HPDE6-E6E7 (cell line): ENCODE measurements at regions not wholly inside any gene's neighbourhood (a gene's known extent, or its start where the extent isn't known, plus 50 kb on each side); places are given as distances from the start of the nearest gene placed in this dataset.
"Not testable (repeated sequence)": the region's sequence is repeated elsewhere in the genome, so short reads cannot be mapped to it uniquely, and the experiment has no call there.

Source experiments
- DNase-seq: peaks from one replicate; pipeline ENCODE4 v3.0.0; 2011; ENCODE audit warnings: missing footprints; ENCODE audit errors: extremely low spot score

DNA sequence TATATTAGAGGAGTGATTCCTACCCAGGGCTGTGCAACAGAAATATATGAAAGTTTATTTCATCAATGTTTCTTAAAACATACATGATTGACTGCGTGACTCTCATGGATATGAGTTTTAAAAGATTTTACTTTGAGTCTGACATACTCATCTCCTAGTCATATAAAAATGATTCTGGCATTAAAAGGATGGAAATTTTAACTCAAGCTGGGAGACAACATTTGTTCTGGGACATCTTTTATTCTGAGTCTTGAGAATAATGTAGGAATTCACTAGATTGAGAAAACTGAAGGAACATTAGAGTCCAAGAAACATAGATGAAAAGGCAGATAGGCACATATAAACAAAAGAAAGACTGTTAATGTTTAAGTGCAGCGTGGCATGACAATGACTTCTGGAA, 649.6 kb downstream of the SPRY1 start:
- no peak for DNase-seq

DNA sequence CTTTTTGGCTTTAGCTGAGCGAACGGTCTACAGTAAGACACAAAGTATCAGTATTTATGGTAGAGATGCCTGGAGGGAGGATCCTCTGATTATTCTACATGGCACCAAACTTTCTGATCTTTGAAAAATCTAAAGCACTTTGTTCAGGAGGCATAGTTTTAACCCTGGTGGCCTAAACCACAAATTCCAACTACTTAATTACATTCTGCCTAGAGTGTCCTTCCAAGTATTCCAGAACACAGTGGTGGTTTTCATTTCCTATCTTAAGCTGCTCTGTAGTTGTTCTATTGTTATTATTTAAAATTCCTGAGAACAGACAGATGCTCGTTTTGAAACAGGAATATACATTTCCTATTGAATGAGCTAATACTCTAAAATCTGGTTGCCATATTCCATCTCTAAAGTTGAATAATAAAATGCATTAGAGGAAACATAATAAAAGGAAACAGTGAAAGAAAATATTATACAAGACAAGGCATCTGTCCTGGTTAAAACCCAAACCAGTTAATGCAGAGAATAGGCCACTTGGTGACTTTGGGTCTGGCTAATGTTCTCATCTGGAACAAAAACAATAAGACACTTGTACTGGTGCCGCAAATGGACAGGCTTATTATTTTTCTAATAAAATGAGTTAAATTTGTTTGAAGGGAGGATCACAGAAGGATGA, 657.4 kb downstream of the SPRY1 start:
- no peak for DNase-seq

DNA sequence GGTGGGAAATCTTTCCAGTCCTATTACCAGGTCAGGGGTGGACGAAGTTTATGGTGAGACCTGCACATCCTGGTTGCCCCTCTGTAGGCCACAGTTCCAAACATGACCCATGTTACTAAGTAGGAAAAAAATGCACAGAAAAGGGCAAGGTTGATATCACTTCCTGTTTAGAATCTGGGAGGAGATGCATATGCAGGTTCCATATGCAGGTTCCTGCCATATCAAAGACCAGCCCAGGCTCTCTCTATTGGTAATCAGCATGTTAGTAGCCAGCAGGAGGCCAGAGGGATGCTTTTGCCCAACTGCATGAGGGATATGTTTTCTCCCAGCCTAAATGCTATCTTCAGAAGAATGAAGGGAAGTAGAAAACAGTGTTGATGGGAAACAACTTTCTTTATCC, 657.2 kb downstream of the ANKRD50 start:
- no peak for DNase-seq

DNA sequence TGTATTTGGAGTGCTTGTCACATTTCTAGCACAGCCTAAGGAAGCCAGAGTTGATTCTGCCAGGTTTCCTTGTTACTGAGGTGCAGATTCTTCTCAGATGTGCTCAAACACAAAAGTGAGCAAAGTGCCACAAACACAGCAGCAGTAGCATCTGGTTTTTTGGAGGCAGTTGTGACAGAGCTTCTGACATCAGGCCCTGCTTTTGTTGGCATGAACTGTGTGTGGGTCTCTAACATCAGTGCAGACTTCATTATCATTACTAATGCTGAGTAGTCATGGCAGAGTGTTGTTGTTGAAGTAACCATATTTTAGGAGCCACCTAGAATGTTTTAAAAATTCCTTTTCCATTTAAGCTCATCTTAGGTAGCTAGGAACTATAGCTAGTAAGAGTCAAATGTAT, 656.6 kb downstream of the ANKRD50 start:
- DNase-seq = no peak

DNA sequence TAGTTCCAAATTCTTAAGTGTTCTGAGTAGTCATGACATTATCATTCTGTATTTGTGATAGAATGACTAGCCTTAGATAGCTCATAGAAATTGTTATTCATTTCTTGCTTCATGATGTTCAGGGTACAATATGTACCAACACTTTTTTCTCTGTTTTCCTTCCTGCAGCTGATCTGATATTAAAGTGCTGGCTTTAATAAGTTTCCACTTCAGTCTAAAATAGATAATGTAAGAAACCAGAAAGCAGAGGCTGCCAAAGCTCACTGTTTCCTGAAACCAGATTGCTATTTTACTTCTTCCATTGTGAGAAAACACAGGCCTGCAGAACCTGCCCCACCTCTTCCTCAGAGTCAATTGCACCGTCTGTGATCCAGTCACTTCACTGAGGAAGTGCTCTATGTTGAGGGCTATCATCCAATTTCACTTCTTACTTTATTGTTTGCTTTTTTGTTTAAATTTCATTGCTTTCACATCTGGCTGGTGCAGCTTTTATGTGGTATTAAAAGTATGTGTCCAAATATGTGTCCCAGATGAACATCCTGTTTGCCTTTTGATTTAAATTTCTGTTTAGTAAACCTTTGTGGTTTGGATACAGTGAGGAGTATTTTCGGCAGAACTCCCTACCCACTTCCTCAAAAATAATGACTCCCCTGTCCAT, 652.1 kb downstream of the ANKRD50 start:
- no peak for DNase-seq

DNA sequence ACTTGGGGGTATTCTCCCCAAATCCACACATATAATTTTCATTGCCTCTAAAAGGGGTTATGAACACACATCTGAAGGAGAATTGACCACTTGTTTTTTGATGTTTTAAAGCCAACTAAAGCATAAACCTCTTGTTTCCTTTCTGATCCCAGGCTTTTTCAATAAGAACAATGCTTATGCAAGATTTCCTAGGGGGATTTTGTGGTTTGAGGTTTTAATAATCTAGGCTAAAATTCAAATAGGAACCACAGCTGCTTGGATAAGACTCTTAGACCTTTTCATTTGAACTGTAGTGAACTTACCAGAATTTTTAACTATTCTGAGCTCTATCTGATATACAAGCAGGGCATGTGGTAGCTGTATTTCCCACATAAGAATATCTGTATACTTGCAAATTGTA, 651.1 kb downstream of the ANKRD50 start:
- no peak for DNase-seq

DNA sequence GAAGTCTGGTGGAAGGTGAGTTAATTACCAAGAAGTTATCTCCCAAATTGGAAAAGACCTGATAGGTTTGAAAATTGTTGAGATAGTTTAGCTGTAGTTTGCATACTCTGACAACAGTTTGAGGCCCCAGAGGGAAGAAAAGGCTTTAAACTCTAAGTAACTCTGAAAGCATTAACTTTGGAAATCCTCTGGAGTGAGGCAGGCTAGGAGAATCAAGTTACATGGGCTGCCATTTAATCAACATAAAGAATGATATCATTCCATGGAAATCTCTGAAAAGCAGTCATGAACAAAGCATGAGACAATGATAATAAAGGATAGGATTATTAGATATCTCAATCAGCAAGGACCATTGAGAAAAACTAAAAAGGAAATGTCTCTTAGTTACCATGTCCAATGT, 647.1 kb downstream of the ANKRD50 start:
- DNase-seq = no peak

DNA sequence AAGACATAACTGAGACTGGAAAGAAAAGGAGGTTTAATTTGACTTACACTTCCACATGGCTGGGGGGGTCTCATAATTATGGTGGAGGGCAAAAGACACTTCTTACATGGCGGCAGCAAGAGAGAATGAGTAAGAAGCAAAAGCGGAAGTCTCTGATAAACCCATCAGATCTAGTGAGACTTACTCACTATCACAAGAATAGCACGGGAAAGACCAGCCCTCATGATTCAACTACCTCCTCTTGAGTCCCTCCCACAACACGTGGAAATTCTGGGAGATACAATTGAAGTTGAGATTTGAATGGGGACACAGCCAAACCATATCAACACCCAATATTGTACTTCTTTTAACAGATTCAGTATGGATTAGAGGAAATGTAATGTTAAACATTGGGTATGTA, 646.6 kb downstream of the ANKRD50 start:
- DNase-seq = no peak

DNA sequence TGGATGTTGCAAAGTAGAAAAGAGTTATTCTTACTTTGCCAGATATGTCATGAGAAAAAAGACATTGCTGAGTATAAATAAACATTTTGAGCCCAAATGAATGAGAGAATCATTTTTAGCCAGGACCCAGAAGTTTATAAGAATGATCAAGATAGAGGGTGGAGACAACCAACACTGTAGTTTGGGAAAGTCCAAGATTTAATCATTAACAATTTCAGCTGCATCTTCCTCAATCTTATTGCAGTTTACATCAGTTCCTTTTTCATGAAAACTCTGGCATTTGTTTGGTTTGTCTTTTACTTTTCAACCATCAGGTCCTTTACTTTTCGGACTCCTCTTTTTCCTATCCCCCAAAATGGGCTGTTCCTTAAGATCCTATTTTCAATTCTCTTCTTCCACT, 645.9 kb downstream of the ANKRD50 start:
- DNase-seq = no peak

DNA sequence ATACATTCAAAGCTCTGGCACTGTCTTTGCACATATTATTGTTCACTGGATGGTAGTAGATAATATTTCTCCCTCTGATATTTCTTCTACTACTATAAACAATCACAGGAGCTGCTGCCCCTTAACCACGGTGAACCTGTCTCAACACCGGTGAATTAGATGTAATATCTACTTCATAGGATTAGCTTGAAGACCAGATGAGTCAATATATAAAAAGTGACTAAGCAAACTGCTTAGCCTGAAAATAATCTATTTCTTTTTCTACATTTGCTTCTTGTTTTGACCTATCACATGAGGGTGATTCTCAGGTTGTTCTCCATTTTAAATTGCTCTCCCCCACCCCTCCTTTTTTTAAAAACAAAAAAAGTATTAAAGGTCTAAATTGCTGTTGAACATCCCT, 645.5 kb downstream of the ANKRD50 start:
- no peak for DNase-seq

DNA sequence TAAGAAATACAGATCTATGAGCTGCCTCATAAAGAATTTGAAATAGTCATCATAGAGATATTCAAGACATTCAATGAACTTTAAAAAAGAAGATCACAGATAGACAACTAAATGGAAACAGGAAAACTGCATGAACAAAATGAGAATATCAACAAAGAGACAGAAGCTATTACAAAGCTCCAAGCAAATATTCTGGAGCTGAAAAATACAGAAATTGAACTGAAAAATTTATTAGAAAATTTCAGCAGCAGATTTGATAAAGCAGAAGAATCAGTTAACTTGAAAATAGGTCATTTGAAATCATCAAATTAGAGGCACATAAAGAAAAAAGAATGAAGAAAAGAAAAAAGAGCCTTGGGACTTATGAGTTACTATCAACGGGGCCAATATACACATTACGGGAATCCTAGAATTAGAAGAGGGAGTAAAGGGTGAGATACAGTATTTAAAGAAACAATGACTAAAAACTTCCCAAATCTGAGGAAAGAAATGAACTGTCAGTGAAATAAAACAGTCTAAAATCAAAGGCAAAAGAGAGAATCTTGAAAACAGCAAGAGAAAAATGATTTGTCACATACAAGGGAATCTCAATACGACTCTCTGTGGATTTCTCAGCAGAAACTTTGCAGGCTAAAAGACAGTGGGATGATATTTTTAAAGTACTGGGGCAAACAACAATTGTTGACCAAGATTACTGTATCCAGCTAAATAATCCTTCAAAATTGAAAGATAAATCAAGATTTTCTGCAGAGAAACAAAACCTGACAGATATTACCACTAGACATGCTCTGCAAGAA, 641.6 kb downstream of the ANKRD50 start:
- DNase-seq = no peak

DNA sequence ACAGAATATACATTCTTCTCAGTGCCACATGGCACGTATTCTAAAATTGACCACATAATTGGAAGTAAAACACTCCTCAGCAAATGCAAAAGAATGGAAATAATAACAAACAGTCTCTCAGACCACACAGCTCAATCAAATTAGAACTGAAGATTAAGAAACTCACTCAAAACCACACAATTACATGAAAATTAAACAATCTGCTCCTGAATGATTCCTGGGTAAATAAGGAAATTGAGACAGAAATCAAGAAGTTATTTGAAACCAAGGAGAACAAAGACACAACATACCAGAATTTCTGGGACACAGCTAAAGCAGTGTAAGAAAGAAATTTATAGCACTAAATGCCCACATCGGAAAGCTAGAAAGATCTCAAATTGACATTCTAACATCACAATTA, 637.3 kb downstream of the ANKRD50 start:
- DNase-seq = not testable (repeated sequence)

DNA sequence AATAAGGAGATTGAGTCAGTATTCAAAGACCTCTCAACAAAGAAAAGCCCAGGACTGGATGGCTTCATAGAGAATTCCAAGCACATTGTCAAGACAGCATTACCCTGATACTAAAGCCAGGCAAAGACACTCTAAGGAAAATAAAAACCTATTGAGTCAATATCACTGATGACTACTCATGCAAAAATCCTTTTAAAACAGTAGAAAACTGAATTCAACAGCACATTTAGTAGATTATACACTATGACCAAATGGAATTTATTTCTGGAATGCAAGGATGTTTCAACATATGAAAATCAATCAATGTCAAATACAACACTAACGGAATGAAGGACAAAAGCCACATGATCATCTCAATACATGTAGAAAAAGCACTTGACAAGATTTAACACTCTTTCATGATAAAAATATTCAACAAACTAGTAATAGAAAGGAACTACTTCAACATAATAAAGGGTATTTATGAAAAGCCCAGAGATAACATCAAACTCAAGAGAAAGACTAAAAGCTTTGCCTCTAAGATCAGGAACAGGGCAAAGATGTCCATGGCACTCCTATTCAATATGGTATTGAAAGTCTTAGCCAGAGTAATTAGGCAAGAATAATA, 633.3 kb downstream of the ANKRD50 start:
- DNase-seq = no peak

DNA sequence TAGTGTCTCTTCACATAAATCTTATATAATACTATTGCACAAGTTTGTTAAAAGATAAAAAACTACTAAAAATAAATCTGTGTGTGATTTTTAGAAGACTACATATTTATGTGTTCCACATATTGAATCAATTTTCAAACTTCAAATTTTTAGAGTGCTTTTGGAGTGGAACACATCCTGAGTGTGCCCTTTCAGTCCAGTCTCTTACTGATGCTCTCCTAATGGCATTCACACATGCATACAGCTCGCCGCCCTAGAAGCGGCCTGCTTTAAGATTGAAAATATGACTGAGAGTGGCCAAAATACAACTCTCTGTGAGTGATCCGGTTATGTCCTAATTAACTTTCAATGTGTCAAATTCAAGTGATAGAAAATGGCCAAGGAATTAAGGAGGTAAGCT, 628.8 kb downstream of the ANKRD50 start:
- no peak for DNase-seq

DNA sequence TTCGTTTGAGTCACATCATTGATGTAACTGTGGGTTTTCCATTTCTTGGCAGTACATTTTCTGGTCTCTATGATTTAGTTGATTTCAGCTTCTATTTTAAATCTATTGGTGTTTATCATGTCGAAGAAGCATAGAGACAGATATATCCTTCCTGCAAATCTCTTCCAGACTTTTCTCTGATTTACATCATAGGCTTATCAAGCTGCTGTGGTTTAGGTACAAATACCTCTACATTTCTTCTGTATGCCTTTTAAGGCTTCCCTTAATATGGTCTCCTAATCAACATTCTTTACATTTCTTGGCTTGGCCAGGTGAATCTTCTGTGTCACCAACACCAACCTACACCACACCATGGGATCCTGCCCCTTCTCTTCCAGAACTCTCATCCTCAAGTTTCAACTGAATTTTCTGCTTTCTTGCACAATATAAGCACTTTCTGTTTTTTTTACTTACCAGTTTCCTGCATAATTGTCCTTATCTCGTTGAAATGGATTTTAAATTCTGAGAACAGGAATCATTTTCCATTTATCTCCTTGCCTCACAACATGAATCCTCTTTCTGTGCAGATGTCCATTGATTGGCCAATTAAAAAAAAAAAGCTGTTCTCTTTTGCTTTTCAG, 626.9 kb downstream of the ANKRD50 start:
- no peak for DNase-seq

DNA sequence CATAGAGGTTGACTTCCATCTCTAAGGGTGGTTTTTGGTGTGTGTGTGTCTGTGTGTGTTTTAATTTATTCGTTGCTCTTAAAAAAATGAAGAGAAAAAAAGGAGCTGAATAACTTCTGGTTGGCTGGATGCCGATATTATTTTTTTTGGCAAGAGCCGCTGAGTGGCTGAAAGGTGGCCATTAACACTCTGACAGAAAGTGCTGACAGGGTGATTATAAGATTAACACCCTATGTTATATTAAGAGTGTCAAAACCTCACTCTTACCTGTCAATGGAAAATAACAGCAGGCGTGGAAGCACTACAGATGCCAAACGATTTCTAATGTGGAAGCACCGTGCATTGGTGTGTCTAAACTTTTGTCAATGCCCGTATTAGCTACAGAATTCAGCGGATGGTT, 622.5 kb downstream of the ANKRD50 start:
- DNase-seq = no peak

DNA sequence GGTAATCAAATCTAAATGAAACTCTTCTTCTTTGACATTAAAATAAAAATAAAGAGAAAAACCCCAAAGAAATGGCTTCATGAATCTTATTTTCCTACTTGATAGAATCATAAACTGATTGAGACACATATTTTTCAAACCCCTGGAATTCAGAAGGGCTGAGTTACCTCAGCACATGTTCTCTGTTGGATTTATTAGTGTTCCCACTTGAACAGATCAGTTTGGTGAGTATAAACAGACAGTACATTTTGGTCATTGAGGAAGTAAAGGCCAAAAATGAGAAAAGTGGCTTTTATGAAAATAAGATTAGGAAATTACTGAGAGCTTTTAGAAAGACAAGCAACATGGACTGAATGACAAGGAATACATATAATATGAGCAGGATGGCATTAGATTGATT, 620.4 kb downstream of the ANKRD50 start:
- DNase-seq = no peak

DNA sequence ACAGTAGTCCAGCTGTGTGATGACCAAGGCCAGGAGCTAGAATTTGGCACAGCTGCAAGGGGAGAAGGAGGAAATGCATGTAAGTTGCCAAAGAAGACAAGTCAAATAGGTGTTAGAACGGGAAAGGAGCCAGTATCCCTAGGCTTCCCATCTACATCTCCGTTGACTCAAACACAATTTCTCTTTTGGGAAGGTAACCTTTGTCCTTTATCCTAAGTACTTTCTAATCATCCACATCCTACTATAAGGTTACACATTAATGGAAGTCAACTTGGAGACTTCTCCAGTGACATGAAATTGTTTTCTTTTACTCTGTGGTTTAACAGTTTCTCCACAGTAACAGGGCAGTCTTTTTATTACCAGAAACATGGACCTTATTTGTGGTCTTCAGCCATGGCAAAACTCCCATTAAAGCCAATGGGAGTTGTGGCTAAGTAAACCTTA, 620.0 kb downstream of the ANKRD50 start:
- no peak for DNase-seq

DNA sequence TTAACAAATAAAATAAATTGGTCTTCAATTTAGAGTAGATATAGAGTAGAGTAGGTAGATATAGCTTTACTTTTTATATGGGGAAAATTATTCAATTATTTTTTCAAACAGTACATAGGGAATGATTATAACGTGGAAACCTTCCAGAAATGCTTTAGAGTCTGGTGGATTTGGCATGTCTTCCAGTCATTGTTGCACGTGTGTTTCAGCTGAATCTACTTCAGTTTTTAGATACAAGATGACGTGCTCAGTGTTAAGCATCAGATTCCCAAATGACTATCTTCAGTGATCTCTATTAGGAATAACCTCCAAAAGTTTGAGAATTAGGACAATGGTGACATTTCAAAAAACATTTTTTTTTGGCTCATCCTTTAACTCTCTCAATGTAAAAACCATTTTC, 616.9 kb downstream of the ANKRD50 start:
- no peak for DNase-seq

DNA sequence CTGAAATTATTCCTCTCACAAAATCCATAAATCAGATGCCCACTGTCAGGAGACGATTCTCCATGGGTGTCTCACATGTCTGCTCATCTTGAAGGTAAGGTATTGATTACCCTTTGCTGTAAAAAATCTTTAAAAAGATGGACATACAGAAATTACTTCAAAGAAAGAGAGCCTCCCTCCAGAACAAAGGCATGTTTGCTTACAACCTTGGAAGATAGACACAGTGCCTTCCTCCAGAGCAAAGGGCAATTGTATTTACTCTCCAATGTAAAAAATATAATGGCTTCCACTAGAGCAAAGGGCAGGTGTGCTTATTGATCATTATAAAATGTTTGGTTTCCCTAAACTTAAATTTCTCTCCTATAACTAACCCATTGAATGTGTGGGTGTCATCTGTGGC, 616.2 kb downstream of the ANKRD50 start:
- DNase-seq = no peak

DNA sequence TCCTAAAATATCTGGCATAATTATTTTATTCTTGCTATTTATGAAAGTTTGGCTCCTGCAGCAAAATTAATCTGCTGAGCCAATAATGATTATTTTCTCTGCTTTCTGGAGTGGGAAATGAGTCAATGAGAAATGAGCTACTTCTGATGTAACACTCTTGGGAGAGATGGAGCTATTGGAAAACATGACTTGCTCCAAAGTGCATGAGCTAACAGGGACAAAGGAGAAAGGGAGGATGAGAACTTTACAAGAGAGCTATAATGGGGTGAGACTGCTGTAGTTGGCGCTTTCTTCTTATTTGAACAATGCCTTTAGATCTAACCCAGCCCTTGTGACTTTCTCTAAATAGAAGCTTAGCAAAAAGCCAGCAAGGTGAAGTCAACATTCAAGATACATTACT, 615.1 kb downstream of the ANKRD50 start:
- DNase-seq = no peak

DNA sequence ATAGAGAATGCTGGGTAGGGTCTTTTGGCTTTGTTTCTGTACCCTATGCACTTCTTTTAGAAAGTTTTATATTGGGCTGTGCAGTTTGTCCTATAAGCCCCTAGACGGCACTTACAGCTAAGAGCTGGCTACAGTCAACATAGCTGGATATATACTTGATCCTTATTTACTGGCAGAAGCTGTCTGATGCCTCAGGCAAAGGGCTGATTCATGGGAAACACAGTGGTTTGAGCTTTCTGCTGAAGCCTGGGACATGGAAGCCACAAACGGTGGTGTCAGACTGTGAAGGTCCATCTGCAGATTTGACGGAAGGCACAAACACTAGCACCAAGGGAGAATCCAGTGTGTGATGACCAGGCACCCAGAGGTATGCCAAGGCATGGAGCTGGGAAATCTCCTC, 608.4 kb downstream of the ANKRD50 start:
- DNase-seq = no peak
